K562 (cell line): ENCODE measurements at regions not wholly inside any gene's neighbourhood (a gene's known extent, or its start where the extent isn't known, plus 50 kb on each side); places are given as distances from the start of the nearest gene placed in this dataset.
A peak's percentile ranks its signal among the peaks of the same experiment; 100 is the strongest.

Source experiments
- ATAC-seq: fragments of 200-7000 bp; cut with Tn5 transposase; 3 replicates; pipeline ENCODE4 v1.9.1; 2020; ENCODE audit warnings: moderate library complexity
- BruUV-seq: library from RNA; stranded (reverse); fragments of 400-500 nt; replicated peaks from 2 replicates; lab custom pipeline; 2021; lab: Mats Ljungman, UMichigan
- CTCF ChIA-PET: fragments of 300-600 bp; formaldehyde crosslinking; extraction: SDS; loops from one replicate; lab custom pipeline; 2021; ENCODE audit warnings: low intra/inter-chr PET ratio; lab: Yijun Ruan, JAX
- POLR2A ChIA-PET: fragments of 300-600, 350-650 bp; sonication (Branson Sonifier 250); formaldehyde crosslinking; extraction: SDS; loops from one replicate; lab custom pipeline; 2021; ENCODE audit warnings: antibody characterized with exemption, inconsistent platforms; lab: Yijun Ruan, JAX
- DNase-seq, 4 experiments: peaks; one replicate each; pipeline versions ENCODE4 v3.0.0 to v3.0.0-alpha.2; 2011 to 2018; ENCODE audit warnings: low spot score in 3 of 4, mixed read lengths in 3 of 4; ENCODE audit errors: extremely low read depth in 1 of 4
- FAIRE-seq: peaks from 2 replicates; lab custom pipeline; 2011; peaks lifted over from hg19 to GRCh38; lab: Jason Lieb, UNC
- H2AFZ ChIP-seq: 2 replicates; pipeline ENCODE4 v1.6.0; 2011; ENCODE audit warnings: low read depth, low read length, control low read depth, inconsistent platforms
- H3K27ac ChIP-seq: fragments of 200-600 bp; 3 replicates; pipeline ENCODE4 v1.8.0; 2011; ENCODE audit warnings: low read depth, mild to moderate bottlenecking, control low read depth, inconsistent platforms, low read length, moderate library complexity, mixed read lengths; ENCODE audit errors: extremely low read depth
- H3K27me3 ChIP-seq, 2 experiments: fragments of 300-600 bp in 1 of 2; 2 replicates in 1 of 2; 3 replicates in 1 of 2; pipeline versions ENCODE4 v1.6.0 to v1.8.0; 2011; ENCODE audit warnings: inconsistent platforms in 2 of 2, low read length in 2 of 2, mild to moderate bottlenecking in 1 of 2, mixed read lengths in 1 of 2, moderate library complexity in 1 of 2; ENCODE audit not compliant: control insufficient read depth in 2 of 2, insufficient read depth in 2 of 2
- H3K36me3 ChIP-seq: fragments of 300-600 bp; 3 replicates; pipeline ENCODE4 v1.8.0; 2011; ENCODE audit warnings: mild to moderate bottlenecking, low read length, inconsistent platforms; ENCODE audit not compliant: control insufficient read depth, insufficient read depth
- H3K4me1 ChIP-seq, 2 experiments: fragments of 200-600 bp in 1 of 2; replicated peaks in 1 of 2; 2 replicates in 1 of 2; 3 replicates in 1 of 2; pipeline versions ENCODE4 v1.5.1 to v1.8.0; 2011; ENCODE audit warnings: inconsistent platforms in 2 of 2, low read length in 2 of 2, mild to moderate bottlenecking in 1 of 2, mixed read lengths in 1 of 2, moderate library complexity in 1 of 2; ENCODE audit not compliant: control insufficient read depth in 2 of 2, insufficient read depth in 2 of 2
- H3K4me2 ChIP-seq: 2 replicates; pipeline ENCODE4 v1.6.1; 2011; ENCODE audit warnings: low read length, control low read depth, inconsistent platforms, mixed read lengths; ENCODE audit not compliant: insufficient read depth
- H3K4me3 ChIP-seq: fragments of 200-600 bp; sonication (generic), shearing (Covaris generic); 2 replicates; pipeline ENCODE4 v1.5.1; 2016; ENCODE audit warnings: control low read depth, inconsistent platforms
- H3K79me2 ChIP-seq: fragments of 200-600 bp; 3 replicates; pipeline ENCODE4 v1.8.0; 2011; ENCODE audit warnings: low read length, inconsistent platforms; ENCODE audit not compliant: control insufficient read depth, insufficient read depth
- H3K9ac ChIP-seq, 2 experiments: 2 replicates each; pipeline versions ENCODE4 v1.6.0 to v1.6.1; 2011; ENCODE audit warnings: low read depth in 2 of 2, low read length in 2 of 2, control low read depth in 1 of 2, inconsistent platforms in 1 of 2, mild to moderate bottlenecking in 1 of 2, mixed read lengths in 1 of 2; ENCODE audit not compliant: insufficient read depth in 1 of 2
- H3K9me1 ChIP-seq: one replicate; pipeline ENCODE4 v1.6.0; 2011; ENCODE audit warnings: inconsistent platforms, mild to moderate bottlenecking, low read length, moderate library complexity; ENCODE audit not compliant: control insufficient read depth, insufficient read depth
- H3K9me3 ChIP-seq: replicated peaks from 2 replicates; pipeline ENCODE4 v1.5.1; 2011; ENCODE audit warnings: low read depth, low read length, inconsistent platforms; ENCODE audit not compliant: control insufficient read depth, insufficient read depth
- H4K20me1 ChIP-seq: replicated peaks from 2 replicates; pipeline ENCODE4 v1.6.1; 2011; ENCODE audit warnings: low read length, inconsistent platforms, mixed read lengths; ENCODE audit not compliant: control insufficient read depth, insufficient read depth
- KLF1 ChIP-seq: fragments of 450-650 bp; IDR thresholded peaks from 2 replicates; pipeline ENCODE4 v1.6.1; 2016; ENCODE audit warnings: missing genetic modification characterization, missing compliant biosample characterization
- KLF16 ChIP-seq: IDR thresholded peaks from 2 replicates; pipeline ENCODE4 v1.6.1; 2016; ENCODE audit warnings: antibody characterized with exemption
- NFYB ChIP-seq: IDR thresholded peaks from 2 replicates; pipeline ENCODE4 v1.6.1; 2011; ENCODE audit warnings: mild to moderate bottlenecking, moderate library complexity; ENCODE audit not compliant: insufficient read length; ENCODE audit errors: extremely low read depth
- VEZF1 ChIP-seq: fragments of 200-800 bp; sonication (Bioruptor generic); IDR thresholded peaks from 2 replicates; pipeline ENCODE4 v1.6.1; 2017; ENCODE audit warnings: missing genetic modification characterization, missing compliant biosample characterization
- ZC3H4 ChIP-seq: sonication (generic); formaldehyde crosslinking; IDR thresholded peaks from 2 replicates; pipeline ENCODE4 v1.9.0; 2021; ENCODE audit warnings: missing genetic modification reagents, borderline replicate concordance
- ZNF140 ChIP-seq: fragments of 250-450 bp; sonication (Bioruptor Pico); IDR thresholded peaks from 2 replicates; pipeline ENCODE4 v1.8.0; 2021; ENCODE audit warnings: moderate library complexity, mild to moderate bottlenecking, inconsistent platforms
- ZNF318 ChIP-seq, 2 experiments: fragments of 450-650 bp; IDR thresholded peaks; 2 replicates each; pipeline ENCODE4 v1.6.1; 2016; ENCODE audit warnings: mild to moderate bottlenecking in 2 of 2, borderline replicate concordance in 1 of 2, low read depth in 1 of 2, moderate library complexity in 1 of 2
- ZNF655 ChIP-seq: fragments of 250-450 bp; sonication (Bioruptor Pico); IDR thresholded peaks from 2 replicates; pipeline ENCODE4 v1.5.0; 2021
- WGBS: fragments of 100-300 bp; shearing (Covaris generic); methylation state at CpG from one replicate; pipeline ENCODE4 v1.1.6; 2016; ENCODE audit warnings: low coverage, mixed read lengths; ENCODE audit not compliant: insufficient coverage; ENCODE audit errors: missing lambda C conversion rate; 5-methylcytosine and 5-hydroxymethylcytosine counted together
- in situ Hi-C: fragments of 300-500 bp; cut with MboI; formaldehyde crosslinking; loops from 4 replicates; pipeline ENCODE4 v1.15.0; 2018; ENCODE audit warnings: inconsistent platforms, mixed read lengths
- intact Hi-C: fragments of 100-400 bp; cut with micrococcal nuclease; formaldehyde crosslinking; loops from 2 replicates; pipeline ENCODE4 v1.14.2; 2022
- TF ChIP-seq, protein P1 (sequence below): IDR thresholded peaks from 3 replicates; pipeline ENCODE4 v1.6.1; 2011; ENCODE audit warnings: borderline replicate concordance, mild to moderate bottlenecking; ENCODE audit not compliant: insufficient read length, insufficient read depth

- no peak for TF ChIP-seq ZNF655 (CRISPR knock-in tag)
- no peak for TF ChIP-seq VEZF1 (CRISPR knock-in tag)
- no peak for TF ChIP-seq ZC3H4 (CRISPR knock-in tag)
These were observed 185.8 kb downstream of the PTEN start (continued) for GRCh38 chr10:88049204-88049603.

GRCh38 chr10:88057720-88058119, 194.3 kb downstream of the PTEN start:
- no peak overlapping the region for H3K4me2 ChIP-seq
- H3K9ac ChIP-seq: no peak overlapping the region
- WGBS: 50% methylated on average over 1 of the region's 1 CpG
- no peak overlapping the region for H2AFZ ChIP-seq
- no peak overlapping the region for H3K27ac ChIP-seq
- H3K27me3 ChIP-seq: no peaks in the 10 kb centered on the region
- H3K4me3 ChIP-seq: no peak overlapping the region
- H3K9me1 ChIP-seq: no peaks in the 10 kb centered on the region
- in situ Hi-C loops: no loop called here
- DNase-seq (no peak), ATAC-seq (no peak), FAIRE-seq (no peak)
- no peaks in the 10 kb centered on the region for H3K36me3 ChIP-seq
- intact Hi-C loops: no loop called here
- no peaks in the 10 kb centered on the region for H4K20me1 ChIP-seq
- no peaks in the 10 kb centered on the region for H3K79me2 ChIP-seq
- H3K9me3 ChIP-seq: no peaks in the 10 kb centered on the region
- no TSS peak for BruUV-seq
- H3K4me1 ChIP-seq: no peaks in the 10 kb centered on the region; a peak in 1 of 5 replicates
- CTCF ChIA-PET: no interaction called here
- POLR2A ChIA-PET: no interaction called here
- TF ChIP-seq KLF16: no peak
- TF ChIP-seq, protein P1, sequence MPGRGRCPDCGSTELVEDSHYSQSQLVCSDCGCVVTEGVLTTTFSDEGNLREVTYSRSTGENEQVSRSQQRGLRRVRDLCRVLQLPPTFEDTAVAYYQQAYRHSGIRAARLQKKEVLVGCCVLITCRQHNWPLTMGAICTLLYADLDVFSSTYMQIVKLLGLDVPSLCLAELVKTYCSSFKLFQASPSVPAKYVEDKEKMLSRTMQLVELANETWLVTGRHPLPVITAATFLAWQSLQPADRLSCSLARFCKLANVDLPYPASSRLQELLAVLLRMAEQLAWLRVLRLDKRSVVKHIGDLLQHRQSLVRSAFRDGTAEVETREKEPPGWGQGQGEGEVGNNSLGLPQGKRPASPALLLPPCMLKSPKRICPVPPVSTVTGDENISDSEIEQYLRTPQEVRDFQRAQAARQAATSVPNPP: no peak
- TF ChIP-seq ZNF140 (CRISPR knock-in tag): no peak
- TF ChIP-seq NFYB: peak; percentile 15
- no peak for TF ChIP-seq ZNF318 (IDR thresholded peaks at IDR 0.05; ENCODE audit: borderline replicate concordance in 1 of 2, low read depth in 1 of 2)
- TF ChIP-seq KLF1 (tag): no peak
